ENCODE measurements at regions not wholly inside any gene's neighbourhood (a gene's known extent, or its start where the extent isn't known, plus 50 kb on each side); places are given as distances from the start of the nearest gene placed in this dataset.

- ATAC-seq = no peak
- WGBS (ENCODE audit: missing lambda C conversion rate) = 0% methylated on average over 2 of the region's 2 CpGs
- ChIA-PET POLR2A (no interaction called here), CTCF (no interaction called here)
- no peak for FAIRE-seq
- H3K4me2 ChIP-seq = no peak overlapping the region
- H3K4me3 ChIP-seq = no peak overlapping the region
- H3K9me3 ChIP-seq = no peaks in the 10 kb centered on the region
- DNase-seq (ENCODE audit: low read depth in 1 of 2, low spot score in 1 of 2) = no peak
- no peak overlapping the region for H3K27ac ChIP-seq
- TF ChIP-seq ZSCAN20 (CRISPR knock-in tag; IDR thresholded peaks at IDR 0.05) = no peak
- no peak for TF ChIP-seq EHF (CRISPR knock-in tag; IDR thresholded peaks at IDR 0.05)
- no peak for TF ChIP-seq PHF8 (IDR thresholded peaks at IDR 0.05; ENCODE audit: borderline replicate concordance, low read depth)
- no peak for TF ChIP-seq CBX8 (IDR thresholded peaks at IDR 0.05)
- no peak for TF ChIP-seq PBX3 (IDR thresholded peaks at IDR 0.05)
- TF ChIP-seq MYC (IDR thresholded peaks at IDR 0.05; ENCODE audit: borderline replicate concordance, low read length) = no peak
- TF ChIP-seq, protein P1, sequence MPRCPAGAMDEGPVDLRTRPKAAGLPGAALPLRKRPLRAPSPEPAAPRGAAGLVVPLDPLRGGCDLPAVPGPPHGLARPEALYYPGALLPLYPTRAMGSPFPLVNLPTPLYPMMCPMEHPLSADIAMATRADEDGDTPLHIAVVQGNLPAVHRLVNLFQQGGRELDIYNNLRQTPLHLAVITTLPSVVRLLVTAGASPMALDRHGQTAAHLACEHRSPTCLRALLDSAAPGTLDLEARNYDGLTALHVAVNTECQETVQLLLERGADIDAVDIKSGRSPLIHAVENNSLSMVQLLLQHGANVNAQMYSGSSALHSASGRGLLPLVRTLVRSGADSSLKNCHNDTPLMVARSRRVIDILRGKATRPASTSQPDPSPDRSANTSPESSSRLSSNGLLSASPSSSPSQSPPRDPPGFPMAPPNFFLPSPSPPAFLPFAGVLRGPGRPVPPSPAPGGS (IDR thresholded peaks at IDR 0.05) = no peak
- TF ChIP-seq REST (IDR thresholded peaks at IDR 0.05) = no peak
- TF ChIP-seq, protein P2, sequence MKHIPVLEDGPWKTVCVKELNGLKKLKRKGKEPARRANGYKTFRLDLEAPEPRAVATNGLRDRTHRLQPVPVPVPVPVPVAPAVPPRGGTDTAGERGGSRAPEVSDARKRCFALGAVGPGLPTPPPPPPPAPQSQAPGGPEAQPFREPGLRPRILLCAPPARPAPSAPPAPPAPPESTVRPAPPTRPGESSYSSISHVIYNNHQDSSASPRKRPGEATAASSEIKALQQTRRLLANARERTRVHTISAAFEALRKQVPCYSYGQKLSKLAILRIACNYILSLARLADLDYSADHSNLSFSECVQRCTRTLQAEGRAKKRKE (CRISPR knock-in tag; IDR thresholded peaks at IDR 0.05; ENCODE audit: low read depth) = no peak
- no peak for TF ChIP-seq EP300 (IDR thresholded peaks at IDR 0.05)
- TF ChIP-seq HES2 (IDR thresholded peaks at IDR 0.05) = no peak
- no peak for TF ChIP-seq CEBPB (IDR thresholded peaks at IDR 0.05)
- TF ChIP-seq TFCP2L1 (CRISPR knock-in tag; IDR thresholded peaks at IDR 0.05) = no peak
- TF ChIP-seq USF2 (IDR thresholded peaks at IDR 0.05) = no peak
- TF ChIP-seq HOXB5 (CRISPR knock-in tag; IDR thresholded peaks at IDR 0.05) = no peak
- no peak for TF ChIP-seq HEYL (CRISPR knock-in tag; IDR thresholded peaks at IDR 0.05)
- TF ChIP-seq ESRRA (IDR thresholded peaks at IDR 0.05; ENCODE audit: borderline replicate concordance, low read length) = no peak
- no peaks in the 10 kb centered on the region for H3K4me1 ChIP-seq
Measured at GRCh38 chr4:27142841-27143240, 282.2 kb downstream of the STIM2 start.

- no peak for DNase-seq (ENCODE audit: low read depth in 1 of 2, low spot score in 1 of 2)
- TF ChIP-seq ZNF302 (CRISPR knock-in tag; IDR thresholded peaks at IDR 0.05) = no peak
- no peak for TF ChIP-seq HDAC2 (IDR thresholded peaks at IDR 0.05)
- no peak for TF ChIP-seq ESRRA (IDR thresholded peaks at IDR 0.05; ENCODE audit: borderline replicate concordance, low read length)
- TF ChIP-seq CBX2 (IDR thresholded peaks at IDR 0.05; ENCODE audit: borderline replicate concordance, low read depth) = no peak
- no peak for TF ChIP-seq USF2 (IDR thresholded peaks at IDR 0.05)
- TF ChIP-seq FOSB (CRISPR knock-in tag; IDR thresholded peaks at IDR 0.05) = no peak
- no peak for TF ChIP-seq RARB (CRISPR knock-in tag; IDR thresholded peaks at IDR 0.05)
- TF ChIP-seq, protein P1 (IDR thresholded peaks at IDR 0.05) = no peak
- no peak for TF ChIP-seq HMGXB4 (CRISPR knock-in tag; IDR thresholded peaks at IDR 0.05; ENCODE audit: borderline replicate concordance)
- no peak for TF ChIP-seq EP300 (IDR thresholded peaks at IDR 0.05)
- no peak for TF ChIP-seq ZSCAN20 (CRISPR knock-in tag; IDR thresholded peaks at IDR 0.05)
- no peak for TF ChIP-seq RFX5 (IDR thresholded peaks at IDR 0.05)
- WGBS (ENCODE audit: missing lambda C conversion rate) = 0% methylated on average over 2 of the region's 2 CpGs
- no peaks in the 10 kb centered on the region for H3K9me3 ChIP-seq
- FAIRE-seq = no peak
- no peak overlapping the region for H3K4me2 ChIP-seq
- no peak overlapping the region for H3K4me3 ChIP-seq
- no peaks in the 10 kb centered on the region for H3K4me1 ChIP-seq
- CTCF ChIA-PET = interaction anchor here (0.6 kb wide), 1 partner anchor 300 kb away, joined by 3 read pairs; no protein-coding TSS in a partner anchor
- no peak for ATAC-seq
- POLR2A ChIA-PET = no interaction called here
- no peak overlapping the region for H3K27ac ChIP-seq
Measured at GRCh38 chr4:27145597-27145996, 285.0 kb downstream of the STIM2 start.
